K562 (cell line): ENCODE measurements at regions not wholly inside any gene's neighbourhood (a gene's known extent, or its start where the extent isn't known, plus 50 kb on each side); places are given as distances from the start of the nearest gene placed in this dataset.
A peak's percentile ranks its signal among the peaks of the same experiment; 100 is the strongest.

Source experiments
- ATAC-seq: fragments of 200-7000 bp; cut with Tn5 transposase; 3 replicates; pipeline ENCODE4 v1.9.1; 2020; ENCODE audit warnings: moderate library complexity
- BruUV-seq: library from RNA; stranded (reverse); fragments of 400-500 nt; replicated peaks from 2 replicates; lab custom pipeline; 2021; lab: Mats Ljungman, UMichigan
- CTCF ChIA-PET: fragments of 300-600 bp; formaldehyde crosslinking; extraction: SDS; loops from one replicate; lab custom pipeline; 2021; ENCODE audit warnings: low intra/inter-chr PET ratio; lab: Yijun Ruan, JAX
- POLR2A ChIA-PET: fragments of 300-600, 350-650 bp; sonication (Branson Sonifier 250); formaldehyde crosslinking; extraction: SDS; loops from one replicate; lab custom pipeline; 2021; ENCODE audit warnings: antibody characterized with exemption, inconsistent platforms; lab: Yijun Ruan, JAX
- DNase-seq, 4 experiments: peaks; one replicate each; pipeline versions ENCODE4 v3.0.0 to v3.0.0-alpha.2; 2011 to 2018; ENCODE audit warnings: low spot score in 3 of 4, mixed read lengths in 3 of 4; ENCODE audit errors: extremely low read depth in 1 of 4
- FAIRE-seq: peaks from 2 replicates; lab custom pipeline; 2011; peaks lifted over from hg19 to GRCh38; lab: Jason Lieb, UNC
- H2AFZ ChIP-seq: 2 replicates; pipeline ENCODE4 v1.6.0; 2011; ENCODE audit warnings: low read depth, low read length, control low read depth, inconsistent platforms
- H3K27ac ChIP-seq: fragments of 200-600 bp; 3 replicates; pipeline ENCODE4 v1.8.0; 2011; ENCODE audit warnings: low read depth, mild to moderate bottlenecking, control low read depth, inconsistent platforms, low read length, moderate library complexity, mixed read lengths; ENCODE audit errors: extremely low read depth
- H3K27me3 ChIP-seq, 2 experiments: fragments of 300-600 bp in 1 of 2; 2 replicates in 1 of 2; 3 replicates in 1 of 2; pipeline versions ENCODE4 v1.6.0 to v1.8.0; 2011; ENCODE audit warnings: inconsistent platforms in 2 of 2, low read length in 2 of 2, mild to moderate bottlenecking in 1 of 2, mixed read lengths in 1 of 2, moderate library complexity in 1 of 2; ENCODE audit not compliant: control insufficient read depth in 2 of 2, insufficient read depth in 2 of 2
- H3K36me3 ChIP-seq: fragments of 300-600 bp; 3 replicates; pipeline ENCODE4 v1.8.0; 2011; ENCODE audit warnings: mild to moderate bottlenecking, low read length, inconsistent platforms; ENCODE audit not compliant: control insufficient read depth, insufficient read depth
- H3K4me1 ChIP-seq, 2 experiments: fragments of 200-600 bp in 1 of 2; replicated peaks in 1 of 2; 2 replicates in 1 of 2; 3 replicates in 1 of 2; pipeline versions ENCODE4 v1.5.1 to v1.8.0; 2011; ENCODE audit warnings: inconsistent platforms in 2 of 2, low read length in 2 of 2, mild to moderate bottlenecking in 1 of 2, mixed read lengths in 1 of 2, moderate library complexity in 1 of 2; ENCODE audit not compliant: control insufficient read depth in 2 of 2, insufficient read depth in 2 of 2
- H3K4me2 ChIP-seq: 2 replicates; pipeline ENCODE4 v1.6.1; 2011; ENCODE audit warnings: low read length, control low read depth, inconsistent platforms, mixed read lengths; ENCODE audit not compliant: insufficient read depth
- H3K4me3 ChIP-seq: fragments of 200-600 bp; sonication (generic), shearing (Covaris generic); 2 replicates; pipeline ENCODE4 v1.5.1; 2016; ENCODE audit warnings: control low read depth, inconsistent platforms
- H3K79me2 ChIP-seq: fragments of 200-600 bp; 3 replicates; pipeline ENCODE4 v1.8.0; 2011; ENCODE audit warnings: low read length, inconsistent platforms; ENCODE audit not compliant: control insufficient read depth, insufficient read depth
- H3K9ac ChIP-seq, 2 experiments: 2 replicates each; pipeline versions ENCODE4 v1.6.0 to v1.6.1; 2011; ENCODE audit warnings: low read depth in 2 of 2, low read length in 2 of 2, control low read depth in 1 of 2, inconsistent platforms in 1 of 2, mild to moderate bottlenecking in 1 of 2, mixed read lengths in 1 of 2; ENCODE audit not compliant: insufficient read depth in 1 of 2
- H3K9me1 ChIP-seq: one replicate; pipeline ENCODE4 v1.6.0; 2011; ENCODE audit warnings: inconsistent platforms, mild to moderate bottlenecking, low read length, moderate library complexity; ENCODE audit not compliant: control insufficient read depth, insufficient read depth
- H3K9me3 ChIP-seq: replicated peaks from 2 replicates; pipeline ENCODE4 v1.5.1; 2011; ENCODE audit warnings: low read depth, low read length, inconsistent platforms; ENCODE audit not compliant: control insufficient read depth, insufficient read depth
- H4K20me1 ChIP-seq: replicated peaks from 2 replicates; pipeline ENCODE4 v1.6.1; 2011; ENCODE audit warnings: low read length, inconsistent platforms, mixed read lengths; ENCODE audit not compliant: control insufficient read depth, insufficient read depth
- KAT7 ChIP-seq: sonication (generic); formaldehyde crosslinking; IDR thresholded peaks from 2 replicates; pipeline ENCODE4 v1.8.0; 2022; ENCODE audit warnings: missing genetic modification reagents, mild to moderate bottlenecking, borderline replicate concordance
- NBN ChIP-seq: fragments of 450-650 bp; IDR thresholded peaks from 2 replicates; pipeline ENCODE4 v1.6.1; 2016; ENCODE audit warnings: low read depth, mild to moderate bottlenecking
- PPARD ChIP-seq: fragments of 250-450 bp; sonication (Bioruptor Pico); IDR thresholded peaks from 2 replicates; pipeline ENCODE4 v1.8.0; 2022; ENCODE audit warnings: inconsistent platforms, mild to moderate bottlenecking, moderate library complexity
- SMAD1 ChIP-seq: fragments of 150-350 bp; IDR thresholded peaks from 2 replicates; pipeline ENCODE4 v1.6.1; 2014; ENCODE audit warnings: low read length, low read depth; ENCODE audit not compliant: partially characterized antibody
- ZBED1 ChIP-seq: IDR thresholded peaks from 2 replicates; pipeline ENCODE4 v1.6.1; 2014
- ZC3H4 ChIP-seq: sonication (generic); formaldehyde crosslinking; IDR thresholded peaks from 2 replicates; pipeline ENCODE4 v1.9.0; 2021; ENCODE audit warnings: missing genetic modification reagents, borderline replicate concordance
- ZNF57 ChIP-seq: fragments of 450-650 bp; formaldehyde crosslinking; IDR thresholded peaks from 2 replicates; pipeline ENCODE4 v1.4.0; 2020; ENCODE audit warnings: mild to moderate bottlenecking, moderate library complexity
- in situ Hi-C: fragments of 300-500 bp; cut with MboI; formaldehyde crosslinking; loops from 4 replicates; pipeline ENCODE4 v1.15.0; 2018; ENCODE audit warnings: inconsistent platforms, mixed read lengths
- intact Hi-C: fragments of 100-400 bp; cut with micrococcal nuclease; formaldehyde crosslinking; loops from 2 replicates; pipeline ENCODE4 v1.14.2; 2022
- TF ChIP-seq, protein P1 (sequence below), 2 experiments: IDR thresholded peaks; 2 replicates each; pipeline ENCODE4 v1.6.1; 2012; ENCODE audit warnings: improper control_type of control experiment in 2 of 2, low read depth in 2 of 2, low read length in 2 of 2, borderline replicate concordance in 1 of 2

GRCh38 chr2:157193461-157193860 is 64.0 kb upstream of the GALNT5 start:
- ATAC-seq (peak; percentile 17; the same call in 1 of the 3 replicates), DNase-seq (no peak)
- Histone ChIP-seq H3K9me1 (no peaks in the 10 kb centered on the region), H3K27ac (no peak overlapping the region), H2AFZ (peak overlapping the region; percentile 82)
- no TSS peak for BruUV-seq
- in situ Hi-C loops (no loop called here), intact Hi-C loops (loop anchor here (5.0 to 10.0 kb wide), 6 partner anchors 301 to 1816 kb away; no protein-coding TSS in a partner anchor)
- CTCF ChIA-PET: interaction anchor here (0.8 to 1.2 kb wide), 2 partner anchors 604 to 1816 kb away, joined by 3 to 6 read pairs; no protein-coding TSS in a partner anchor
- TF ChIP-seq NBN: no peak
- no peak for TF ChIP-seq ZBED1
- TF ChIP-seq ZC3H4: no peak
- TF ChIP-seq, protein P1, sequence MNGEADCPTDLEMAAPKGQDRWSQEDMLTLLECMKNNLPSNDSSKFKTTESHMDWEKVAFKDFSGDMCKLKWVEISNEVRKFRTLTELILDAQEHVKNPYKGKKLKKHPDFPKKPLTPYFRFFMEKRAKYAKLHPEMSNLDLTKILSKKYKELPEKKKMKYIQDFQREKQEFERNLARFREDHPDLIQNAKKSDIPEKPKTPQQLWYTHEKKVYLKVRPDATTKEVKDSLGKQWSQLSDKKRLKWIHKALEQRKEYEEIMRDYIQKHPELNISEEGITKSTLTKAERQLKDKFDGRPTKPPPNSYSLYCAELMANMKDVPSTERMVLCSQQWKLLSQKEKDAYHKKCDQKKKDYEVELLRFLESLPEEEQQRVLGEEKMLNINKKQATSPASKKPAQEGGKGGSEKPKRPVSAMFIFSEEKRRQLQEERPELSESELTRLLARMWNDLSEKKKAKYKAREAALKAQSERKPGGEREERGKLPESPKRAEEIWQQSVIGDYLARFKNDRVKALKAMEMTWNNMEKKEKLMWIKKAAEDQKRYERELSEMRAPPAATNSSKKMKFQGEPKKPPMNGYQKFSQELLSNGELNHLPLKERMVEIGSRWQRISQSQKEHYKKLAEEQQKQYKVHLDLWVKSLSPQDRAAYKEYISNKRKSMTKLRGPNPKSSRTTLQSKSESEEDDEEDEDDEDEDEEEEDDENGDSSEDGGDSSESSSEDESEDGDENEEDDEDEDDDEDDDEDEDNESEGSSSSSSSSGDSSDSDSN (IDR thresholded peaks at IDR 0.05; ENCODE audit: borderline replicate concordance in 1 of 2, low read depth in 2 of 2, low read length in 2 of 2): no peak
- no peak for TF ChIP-seq PPARD (CRISPR knock-in tag)
- no peak for TF ChIP-seq ZNF57
- TF ChIP-seq KAT7: no peak
- no peak for TF ChIP-seq SMAD1
- TF ChIP-seq, all 486 proteins: peak for 0
- no peak overlapping the region for H3K4me2 ChIP-seq
- POLR2A ChIA-PET: interaction anchor here (1.1 kb wide), 1 partner anchor 11 kb away, joined by 3 read pairs; no protein-coding TSS in a partner anchor
- no peaks in the 10 kb centered on the region for H3K27me3 ChIP-seq
- no peaks in the 10 kb centered on the region for H4K20me1 ChIP-seq
- H3K4me3 ChIP-seq: no peak overlapping the region
- no peaks in the 10 kb centered on the region for H3K9me3 ChIP-seq
- peaks cover 0 to 10% of the 10 kb centered on the region in 2 experiments; a peak in 2 of 5 replicates for H3K4me1 ChIP-seq
- H3K79me2 ChIP-seq: no peaks in the 10 kb centered on the region
- H3K9ac ChIP-seq: no peak overlapping the region; a peak in 1 of 4 replicates
- peak; percentile 19 for FAIRE-seq
- no peaks in the 10 kb centered on the region for H3K36me3 ChIP-seq
